CD4-positive, CD25-positive, alpha-beta regulatory T cell (primary cell): ENCODE measurements at regions not wholly inside any gene's neighbourhood (a gene's known extent, or its start where the extent isn't known, plus 50 kb on each side); places are given as distances from the start of the nearest gene placed in this dataset.

Experiments
- ATAC-seq, 2 donors: fragments of 150-1000 bp; cut with Tn5 transposase; one replicate each; pipeline ENCODE4 v1.10.0; 2021; ENCODE audit warnings: low read depth in 2 of 2, moderate number of reproducible peaks in 2 of 2, moderate library complexity in 1 of 2
- DNase-seq, 3 donors: peaks; one replicate each; pipeline versions ENCODE4 v3.0.0 to v3.0.0-alpha.2; 2012 to 2022; ENCODE audit warnings: mixed read lengths in 1 of 3
- H3K27ac ChIP-seq: one replicate; pipeline ENCODE4 v1.7.0; 2013; ENCODE audit warnings: mild to moderate bottlenecking, low read length; ENCODE audit not compliant: insufficient read depth, poor library complexity, severe bottlenecking
- H3K27me3 ChIP-seq: one replicate; pipeline ENCODE4 v1.7.0; 2013; ENCODE audit warnings: low read length; ENCODE audit not compliant: control insufficient read depth, insufficient read depth
- H3K36me3 ChIP-seq: one replicate; pipeline ENCODE4 v1.7.0; 2013; ENCODE audit warnings: mild to moderate bottlenecking, low read length, moderate library complexity; ENCODE audit not compliant: control insufficient read depth, insufficient read depth
- H3K4me1 ChIP-seq: 2 replicates; pipeline ENCODE4 v1.7.0; 2013; ENCODE audit warnings: mild to moderate bottlenecking, low read length; ENCODE audit not compliant: insufficient read depth, control insufficient read depth, poor library complexity, severe bottlenecking
- H3K4me3 ChIP-seq: one replicate; pipeline ENCODE4 v1.7.0; 2013; ENCODE audit warnings: low read depth, mild to moderate bottlenecking, low read length, moderate library complexity
- H3K9me3 ChIP-seq, 2 experiments: 1 replicate in 1 of 2; 2 replicates in 1 of 2; pipeline ENCODE4 v1.7.0; 2013; ENCODE audit warnings: low read length in 2 of 2, mild to moderate bottlenecking in 1 of 2, moderate library complexity in 1 of 2; ENCODE audit not compliant: control insufficient read depth in 2 of 2
- H3K27ac Mint-ChIP-seq, 3 donors: one replicate each; pipeline ENCODE4 v1.8.0; 2020 to 2022; ENCODE audit warnings: mild to moderate bottlenecking in 3 of 3, mixed read lengths in 3 of 3, moderate library complexity in 2 of 3
- H3K27me3 Mint-ChIP-seq: one replicate; pipeline ENCODE4 v1.8.0; 2022; ENCODE audit warnings: mild to moderate bottlenecking, mixed read lengths
- H3K36me3 Mint-ChIP-seq: one replicate; pipeline ENCODE4 v1.8.0; 2020; ENCODE audit warnings: mixed read lengths
- H3K4me1 Mint-ChIP-seq, 4 donors: one replicate each; pipeline ENCODE4 v1.8.0; 2020 to 2022; ENCODE audit warnings: mixed read lengths in 4 of 4, mild to moderate bottlenecking in 1 of 4
- H3K4me3 Mint-ChIP-seq, 4 donors: one replicate each; pipeline ENCODE4 v1.8.0; 2020 to 2022; ENCODE audit warnings: mild to moderate bottlenecking in 4 of 4, mixed read lengths in 4 of 4, moderate library complexity in 3 of 4
- H3K9me3 Mint-ChIP-seq, 7 donors: one replicate each; pipeline ENCODE4 v1.8.0; 2020 to 2022; ENCODE audit warnings: mixed read lengths in 7 of 7, mild to moderate bottlenecking in 3 of 7, moderate library complexity in 2 of 7

- no peak for DNase-seq
- no peaks in the 10 kb centered on the region for H3K4me1 Mint-ChIP-seq
- H3K36me3 Mint-ChIP-seq = no peaks in the 10 kb centered on the region
- H3K4me1 ChIP-seq = no peaks in the 10 kb centered on the region
- no peaks in the 10 kb centered on the region for H3K36me3 ChIP-seq
- no peak overlapping the region for H3K27ac ChIP-seq
- no peaks in the 10 kb centered on the region for H3K27me3 ChIP-seq
- no peak overlapping the region for H3K4me3 Mint-ChIP-seq
- no peaks in the 10 kb centered on the region for H3K9me3 ChIP-seq
- peak overlapping the region in 1 of 3 donors; percentile 15 for H3K27ac Mint-ChIP-seq
- no peak for ATAC-seq
- no peak overlapping the region for H3K4me3 ChIP-seq
- no peaks in the 10 kb centered on the region for H3K27me3 Mint-ChIP-seq
- H3K9me3 Mint-ChIP-seq = peaks cover 0 to 4% (median 0%) of the 10 kb centered on the region in 7 donors
Measured at GRCh38 chr10:117884592-117884991, 162.1 kb downstream of the RAB11FIP2 start.

GRCh38 chr10:117885206-117885829 lies 161.4 kb downstream of the RAB11FIP2 start:
- no peak overlapping the region for H3K27ac Mint-ChIP-seq
- DNase-seq = no peak
- H3K4me1 Mint-ChIP-seq = no peaks in the 10 kb centered on the region

GRCh38 chr10:117886766-117887165 lies 160.0 kb downstream of the RAB11FIP2 start:
- no peaks in the 10 kb centered on the region for H3K4me1 Mint-ChIP-seq
- no peak overlapping the region for H3K27ac ChIP-seq
- H3K9me3 Mint-ChIP-seq = peaks cover 0 to 4% (median 0%) of the 10 kb centered on the region in 7 donors
- no peaks in the 10 kb centered on the region for H3K36me3 ChIP-seq
- DNase-seq (no peak), ATAC-seq (no peak)
- H3K27ac Mint-ChIP-seq = no peak overlapping the region
- H3K4me1 ChIP-seq = no peaks in the 10 kb centered on the region
- no peaks in the 10 kb centered on the region for H3K27me3 Mint-ChIP-seq
- no peak overlapping the region for H3K4me3 ChIP-seq
- H3K4me3 Mint-ChIP-seq = no peak overlapping the region
- no peaks in the 10 kb centered on the region for H3K9me3 ChIP-seq
- no peaks in the 10 kb centered on the region for H3K36me3 Mint-ChIP-seq
- H3K27me3 ChIP-seq = no peaks in the 10 kb centered on the region

More at GRCh38 chr10:117885206-117885829, 161.4 kb downstream of the RAB11FIP2 start:
- no peaks in the 10 kb centered on the region for H3K4me1 ChIP-seq
- no peak for ATAC-seq
- no peak overlapping the region for H3K4me3 ChIP-seq
- no peak overlapping the region for H3K27ac ChIP-seq
- H3K36me3 Mint-ChIP-seq = no peaks in the 10 kb centered on the region
- H3K27me3 Mint-ChIP-seq = no peaks in the 10 kb centered on the region
- H3K36me3 ChIP-seq = no peaks in the 10 kb centered on the region
- H3K27me3 ChIP-seq = no peaks in the 10 kb centered on the region
- H3K9me3 ChIP-seq = no peaks in the 10 kb centered on the region
- peaks cover 0 to 4% (median 0%) of the 10 kb centered on the region in 7 donors for H3K9me3 Mint-ChIP-seq
- H3K4me3 Mint-ChIP-seq = no peak overlapping the region

GRCh38 chr10:117889664-117890063 lies 157.1 kb downstream of the RAB11FIP2 start:
- H3K4me1 Mint-ChIP-seq = no peaks in the 10 kb centered on the region
- peaks cover 0 to 4% (median 0%) of the 10 kb centered on the region in 7 donors for H3K9me3 Mint-ChIP-seq
- H3K27me3 ChIP-seq = peaks cover 3% of the 10 kb centered on the region
- ATAC-seq = no peak
- H3K36me3 Mint-ChIP-seq = no peaks in the 10 kb centered on the region
- no peak overlapping the region for H3K4me3 Mint-ChIP-seq
- no peaks in the 10 kb centered on the region for H3K36me3 ChIP-seq
- no peaks in the 10 kb centered on the region for H3K27me3 Mint-ChIP-seq
- H3K27ac Mint-ChIP-seq = no peak overlapping the region
- H3K27ac ChIP-seq = no peak overlapping the region
- no peak for DNase-seq
- no peaks in the 10 kb centered on the region for H3K4me1 ChIP-seq
- H3K9me3 ChIP-seq = no peaks in the 10 kb centered on the region
- H3K4me3 ChIP-seq = no peak overlapping the region

GRCh38 chr10:117892681-117893220 lies 154.0 kb downstream of the RAB11FIP2 start:
- peak overlapping the region in 1 of 3 donors; percentile 1 for H3K27ac Mint-ChIP-seq
- no peaks in the 10 kb centered on the region for H3K36me3 Mint-ChIP-seq
- no peaks in the 10 kb centered on the region for H3K4me1 Mint-ChIP-seq
- Histone ChIP-seq H3K27ac (no peak overlapping the region), H3K27me3 (peaks cover 3% of the 10 kb centered on the region), H3K4me3 (no peak overlapping the region), H3K36me3 (no peaks in the 10 kb centered on the region), H3K4me1 (no peaks in the 10 kb centered on the region), H3K9me3 (no peaks in the 10 kb centered on the region)
- H3K9me3 Mint-ChIP-seq = peaks cover 0 to 6% (median 0%) of the 10 kb centered on the region in 7 donors
- H3K27me3 Mint-ChIP-seq = no peaks in the 10 kb centered on the region
- no peak overlapping the region for H3K4me3 Mint-ChIP-seq
- ATAC-seq = no peak
- DNase-seq = no peak

GRCh38 chr10:117894339-117894738 lies 152.4 kb downstream of the RAB11FIP2 start:
- Histone ChIP-seq H3K27ac (no peak overlapping the region), H3K9me3 (no peaks in the 10 kb centered on the region), H3K4me1 (no peaks in the 10 kb centered on the region), H3K27me3 (peaks cover 3% of the 10 kb centered on the region), H3K4me3 (no peak overlapping the region), H3K36me3 (no peaks in the 10 kb centered on the region)
- ATAC-seq (no peak), DNase-seq (no peak)
- Mint-ChIP-seq H3K4me1 (no peaks in the 10 kb centered on the region), H3K9me3 (peaks cover 0 to 3% (median 0%) of the 10 kb centered on the region in 7 donors), H3K27ac (no peak overlapping the region), H3K36me3 (no peaks in the 10 kb centered on the region), H3K27me3 (no peaks in the 10 kb centered on the region), H3K4me3 (no peak overlapping the region)

- DNase-seq (peak in 1 of 3 donors; percentile 4), ATAC-seq (no peak)
- Histone ChIP-seq H3K4me1 (no peaks in the 10 kb centered on the region), H3K9me3 (no peaks in the 10 kb centered on the region), H3K4me3 (no peak overlapping the region), H3K27ac (no peak overlapping the region), H3K36me3 (no peaks in the 10 kb centered on the region), H3K27me3 (peaks cover 3% of the 10 kb centered on the region)
- no peak overlapping the region for H3K27ac Mint-ChIP-seq
- H3K4me3 Mint-ChIP-seq = no peak overlapping the region
- H3K27me3 Mint-ChIP-seq = no peaks in the 10 kb centered on the region
- no peaks in the 10 kb centered on the region for H3K36me3 Mint-ChIP-seq
- H3K4me1 Mint-ChIP-seq = no peaks in the 10 kb centered on the region
- peaks cover 0 to 3% (median 0%) of the 10 kb centered on the region in 7 donors for H3K9me3 Mint-ChIP-seq
Measured at GRCh38 chr10:117896517-117896916, 150.2 kb downstream of the RAB11FIP2 start.

GRCh38 chr10:117899181-117899683 lies 147.5 kb downstream of the RAB11FIP2 start:
- Histone ChIP-seq H3K36me3 (no peaks in the 10 kb centered on the region), H3K4me1 (no peaks in the 10 kb centered on the region), H3K9me3 (no peaks in the 10 kb centered on the region), H3K27me3 (peaks cover 3% of the 10 kb centered on the region), H3K27ac (no peak overlapping the region), H3K4me3 (no peak overlapping the region)
- ATAC-seq (no peak), DNase-seq (no peak)
- H3K4me3 Mint-ChIP-seq = no peak overlapping the region
- no peak overlapping the region for H3K27ac Mint-ChIP-seq
- H3K9me3 Mint-ChIP-seq = peaks cover 0 to 3% (median 0%) of the 10 kb centered on the region in 7 donors
- H3K4me1 Mint-ChIP-seq = no peaks in the 10 kb centered on the region
- H3K27me3 Mint-ChIP-seq = peaks cover 12% of the 10 kb centered on the region
- no peaks in the 10 kb centered on the region for H3K36me3 Mint-ChIP-seq
